ENCODE measurements at regions not wholly inside any gene's neighbourhood (a gene's known extent, or its start where the extent isn't known, plus 50 kb on each side); places are given as distances from the start of the nearest gene placed in this dataset.

GRCh38 chr20:48339986-48340882 is 487.6 kb downstream of the PREX1 start:
- H3K27me3 ChIP-seq, result peaks cover 0 to 24% (median 0%) of the 10 kb centered on the region in 4 donors
- 61 to 72% methylated on average over 4 of the region's 17 CpGs for WGBS, 2 donors
- H3K36me3 ChIP-seq, result no peaks in the 10 kb centered on the region
- intact Hi-C loops (cut with DNase I), result no loop called here
- no peaks in the 10 kb centered on the region for H3K9me3 ChIP-seq
- peaks cover 0 to 6% (median 0%) of the 10 kb centered on the region in 3 donors for H3K4me1 ChIP-seq
- H3K4me3 ChIP-seq, result no peak overlapping the region
- no peak overlapping the region for H3K27ac ChIP-seq
- TF ChIP-seq POLR2A (IDR thresholded peaks at IDR 0.05) (no peak), CTCF (IDR thresholded peaks at IDR 0.05) (no peak)
- no peak for DNase-seq

GRCh38 chr20:48339190-48339985 is 488.4 kb downstream of the PREX1 start:
- Histone ChIP-seq H3K4me1 (peaks cover 0 to 6% (median 0%) of the 10 kb centered on the region in 3 donors), H3K4me3 (no peak overlapping the region), H3K27me3 (peaks cover 0 to 24% (median 0%) of the 10 kb centered on the region in 4 donors), H3K9me3 (no peaks in the 10 kb centered on the region), H3K27ac (no peak overlapping the region), H3K36me3 (no peaks in the 10 kb centered on the region)
- no peak for DNase-seq
- 49 to 53% methylated on average over 13 of the region's 13 CpGs for WGBS, 2 donors
- intact Hi-C loops (cut with DNase I), result no loop called here
- no peak for TF ChIP-seq CTCF (IDR thresholded peaks at IDR 0.05)
- no peak for TF ChIP-seq POLR2A (IDR thresholded peaks at IDR 0.05)

GRCh38 chr20:48338717-48339116 is 489.1 kb downstream of the PREX1 start:
- Histone ChIP-seq H3K4me3 (no peak overlapping the region), H3K9me3 (no peaks in the 10 kb centered on the region), H3K27ac (no peak overlapping the region), H3K4me1 (peaks cover 0 to 6% (median 0%) of the 10 kb centered on the region in 3 donors), H3K36me3 (no peaks in the 10 kb centered on the region), H3K27me3 (peaks cover 0 to 27% (median 0%) of the 10 kb centered on the region in 4 donors)
- 66 to 79% methylated on average over 7 of the region's 7 CpGs for WGBS, 2 donors
- no peak for DNase-seq
- TF ChIP-seq POLR2A (IDR thresholded peaks at IDR 0.05) (no peak), CTCF (IDR thresholded peaks at IDR 0.05) (no peak)
- intact Hi-C loops (cut with DNase I), result no loop called here

- peaks cover 0 to 6% (median 0%) of the 10 kb centered on the region in 3 donors for H3K4me1 ChIP-seq
- H3K9me3 ChIP-seq, result no peaks in the 10 kb centered on the region
- no peak for DNase-seq
- intact Hi-C loops (cut with DNase I), result no loop called here
- H3K36me3 ChIP-seq, result no peaks in the 10 kb centered on the region
- peaks cover 0 to 20% (median 0%) of the 10 kb centered on the region in 4 donors for H3K27me3 ChIP-seq
- no peak overlapping the region for H3K4me3 ChIP-seq
- H3K27ac ChIP-seq, result no peak overlapping the region
- WGBS, 2 donors, result 78 to 82% methylated on average over 5 to 6 of the region's 6 CpGs
- TF ChIP-seq CTCF (IDR thresholded peaks at IDR 0.05), result no peak
- no peak for TF ChIP-seq POLR2A (IDR thresholded peaks at IDR 0.05)
These were observed 491.2 kb downstream of the PREX1 start for GRCh38 chr20:48336597-48336996.

Data from esophagus squamous epithelium (tissue), 5 donors.